HG03159 (cell line): ENCODE measurements at regions not wholly inside any gene's neighbourhood (a gene's known extent, or its start where the extent isn't known, plus 50 kb on each side); places are given as distances from the start of the nearest gene placed in this dataset.

ENCODE experiments used
- ATAC-seq: cut with Tn5 transposase; IDR thresholded peaks from one replicate; pipeline ENCODE4 v1.9.1; 2021; ENCODE audit warnings: mild to moderate bottlenecking, moderate library complexity; ENCODE audit not compliant: unreplicated experiment

DNA sequence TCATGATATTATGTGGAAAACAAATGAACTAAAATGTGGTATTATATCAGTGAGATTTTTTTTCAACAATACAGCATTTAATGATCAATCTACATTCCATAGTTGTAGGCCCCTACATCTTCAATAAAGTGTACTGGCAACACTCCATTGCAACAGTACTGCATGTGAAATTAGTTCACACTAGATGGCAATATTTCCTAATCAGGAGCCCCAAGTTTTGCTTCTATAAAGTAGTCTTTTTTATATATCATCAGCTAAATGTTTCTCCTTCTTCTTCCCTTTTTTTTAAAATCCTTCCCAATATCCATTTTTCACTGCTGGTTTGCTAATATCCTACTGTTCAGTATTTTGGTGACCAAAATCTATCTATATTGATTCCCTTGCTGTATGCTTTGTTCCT, 528.3 kb upstream of the ATXN8OS start:
- ATAC-seq = no peak

DNA sequence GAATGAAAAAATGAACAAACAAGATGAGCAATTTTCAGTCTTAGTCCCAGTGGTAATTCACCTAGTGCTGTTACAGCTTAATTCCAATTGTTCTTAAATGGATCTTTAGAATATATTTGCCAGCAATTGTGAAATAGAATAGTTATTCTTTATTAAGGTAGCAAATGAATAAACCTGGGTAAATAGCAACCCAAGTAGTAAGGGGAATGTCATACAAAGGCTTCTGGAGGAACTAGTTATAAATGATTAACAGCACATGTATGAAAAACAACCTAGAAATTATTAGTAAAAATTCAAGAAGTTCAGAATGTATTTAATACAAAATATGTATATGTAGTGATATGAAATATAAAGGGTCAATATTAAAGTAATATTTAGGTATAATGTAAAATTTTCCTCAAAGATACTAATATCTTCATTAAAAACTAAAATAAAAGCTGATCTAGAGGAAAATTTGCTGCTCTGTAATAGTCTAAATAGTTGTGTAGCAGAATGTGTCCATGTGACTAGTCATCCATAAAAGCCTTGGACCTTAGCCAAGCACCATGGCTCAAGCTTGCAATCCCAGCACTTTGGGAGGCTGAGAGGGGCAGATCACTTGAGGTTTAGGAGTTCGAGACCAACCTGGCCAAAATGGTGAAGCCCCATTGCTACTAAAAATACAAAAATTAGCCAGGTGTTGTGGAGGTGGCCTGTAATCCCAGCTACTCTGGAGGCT, 535.9 kb upstream of the ATXN8OS start:
- no peak for ATAC-seq

DNA sequence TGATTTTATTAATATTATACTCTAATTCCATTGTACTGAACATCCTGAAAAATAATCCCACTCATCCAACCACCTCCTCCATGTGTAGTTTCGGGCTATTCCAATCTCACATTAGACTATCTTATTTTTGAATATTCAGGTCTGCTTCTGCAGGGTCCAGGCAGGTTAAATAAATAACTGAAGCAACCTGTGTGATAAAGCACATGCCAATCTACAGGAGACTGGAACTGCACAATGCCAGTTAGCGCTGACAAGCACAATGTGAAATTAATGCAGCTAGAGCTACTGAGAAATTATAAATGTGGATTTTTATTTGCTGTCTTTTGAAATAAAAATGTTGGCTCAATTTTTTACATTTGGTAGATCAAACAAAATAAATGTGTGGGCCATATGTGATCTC, 540.1 kb upstream of the ATXN8OS start:
- no peak for ATAC-seq

DNA sequence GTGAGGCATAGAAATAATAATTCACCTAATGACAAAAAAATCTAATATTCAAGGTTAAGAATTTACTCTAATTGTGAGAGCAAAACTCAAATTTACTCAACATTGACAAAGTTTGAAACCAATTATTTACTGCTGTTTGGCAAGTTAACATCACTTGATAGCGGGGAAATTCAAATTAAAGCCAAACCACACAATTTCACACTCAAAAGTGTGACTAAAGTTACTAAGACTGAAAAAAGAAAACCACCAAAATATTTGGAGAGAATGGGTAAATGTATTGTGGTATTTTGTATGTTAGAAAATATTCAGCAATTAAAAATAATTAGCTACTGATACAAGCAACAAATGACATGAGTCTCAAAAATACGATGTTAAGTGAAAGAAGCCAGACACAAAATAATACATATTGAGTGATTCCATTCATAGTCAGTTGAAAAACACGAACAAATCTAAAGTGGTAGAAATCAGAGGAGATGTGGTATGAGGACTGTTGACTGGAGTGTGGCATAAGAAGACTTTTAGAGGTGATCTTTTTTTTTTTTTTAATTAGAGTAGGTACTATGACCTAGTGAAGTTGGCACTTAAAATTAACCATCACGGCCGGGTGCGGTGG, 541.4 kb upstream of the ATXN8OS start:
- no peak for ATAC-seq

DNA sequence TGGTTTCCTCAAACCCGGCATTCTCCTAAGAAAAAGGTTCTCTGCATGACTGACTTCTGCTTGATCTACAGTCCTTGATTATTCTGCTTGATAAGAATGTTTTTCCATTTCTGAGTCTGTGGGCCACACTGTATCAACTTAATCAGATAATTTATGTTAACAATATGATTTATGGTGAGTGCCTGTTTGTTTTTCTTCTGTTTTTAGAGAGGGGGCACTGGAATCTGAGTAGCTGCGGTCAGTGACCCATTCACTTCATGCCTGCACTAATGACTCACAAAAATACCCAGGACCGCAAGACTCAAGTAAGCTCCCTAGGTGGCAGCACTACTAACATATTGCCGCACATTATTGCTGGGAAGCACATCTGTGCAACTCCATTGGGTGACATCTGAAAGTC, 542.3 kb upstream of the ATXN8OS start:
- ATAC-seq = peak; percentile 98

DNA sequence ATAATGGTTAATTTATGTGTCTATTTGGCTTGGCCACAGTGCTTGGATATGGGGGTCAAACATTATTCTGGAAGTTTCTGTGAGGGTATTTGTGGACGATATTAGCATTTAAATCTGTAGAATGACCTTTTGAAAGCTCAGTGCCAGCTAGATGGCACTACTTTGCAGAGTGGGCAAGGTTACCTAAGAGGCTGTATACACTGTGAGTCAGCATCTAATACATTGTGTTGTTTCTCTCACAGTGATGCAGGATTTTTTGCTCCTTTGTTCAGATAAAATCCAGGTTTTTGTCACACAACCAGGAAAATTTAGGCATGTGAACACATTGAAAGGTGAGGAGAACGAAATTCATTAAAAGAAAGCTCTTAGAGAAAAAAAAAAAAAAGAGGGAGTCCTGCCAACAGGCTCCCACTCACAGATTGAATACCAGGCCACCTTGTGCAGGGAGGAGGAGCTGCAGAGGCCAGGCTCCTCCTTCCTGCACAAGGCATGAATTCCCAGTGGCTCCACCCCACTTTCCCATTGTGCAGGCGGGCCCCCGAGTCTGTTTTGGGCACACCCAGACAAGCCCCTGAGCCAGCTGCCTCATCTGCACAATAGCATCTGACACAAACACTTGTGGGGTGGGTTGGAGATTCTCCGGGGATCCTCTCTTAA, 551.0 kb upstream of the ATXN8OS start:
- ATAC-seq = no peak

DNA sequence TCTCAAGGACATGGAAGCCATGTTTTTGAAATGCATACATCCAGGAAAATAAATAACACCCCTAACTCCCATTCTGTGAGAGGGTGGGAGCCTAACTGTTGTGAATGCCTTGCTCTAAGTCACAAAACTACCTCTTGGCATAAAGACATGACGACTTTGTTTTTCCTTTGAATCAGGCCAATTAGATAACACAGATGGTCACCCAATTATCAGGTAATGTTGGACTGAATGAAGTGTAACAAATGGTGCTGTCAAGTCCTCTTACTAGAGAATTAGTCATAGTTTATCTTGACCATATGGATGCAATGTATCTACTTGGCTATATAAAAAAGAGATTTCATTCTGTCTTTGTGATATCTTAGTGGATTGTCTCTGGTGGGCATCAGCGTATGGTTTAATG, 553.6 kb upstream of the ATXN8OS start:
- no peak for ATAC-seq

DNA sequence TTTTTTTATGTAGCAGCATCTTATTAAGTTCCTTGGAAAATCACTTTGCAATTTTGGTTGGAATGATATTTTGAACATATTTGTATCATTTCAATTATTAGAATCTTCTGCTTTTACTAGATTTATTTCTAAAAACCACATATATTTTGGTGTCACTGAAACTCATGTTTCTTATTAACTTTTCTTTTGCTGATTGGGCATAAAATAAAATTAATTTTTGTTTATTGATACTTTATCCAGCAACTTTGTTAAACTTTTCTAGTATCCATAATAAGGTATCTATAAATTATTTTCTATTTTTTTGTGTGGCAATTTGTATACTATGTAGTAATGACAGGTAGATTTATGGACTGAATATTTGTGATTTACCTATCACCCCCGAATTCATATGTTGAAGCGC, 556.4 kb upstream of the ATXN8OS start:
- ATAC-seq = no peak

DNA sequence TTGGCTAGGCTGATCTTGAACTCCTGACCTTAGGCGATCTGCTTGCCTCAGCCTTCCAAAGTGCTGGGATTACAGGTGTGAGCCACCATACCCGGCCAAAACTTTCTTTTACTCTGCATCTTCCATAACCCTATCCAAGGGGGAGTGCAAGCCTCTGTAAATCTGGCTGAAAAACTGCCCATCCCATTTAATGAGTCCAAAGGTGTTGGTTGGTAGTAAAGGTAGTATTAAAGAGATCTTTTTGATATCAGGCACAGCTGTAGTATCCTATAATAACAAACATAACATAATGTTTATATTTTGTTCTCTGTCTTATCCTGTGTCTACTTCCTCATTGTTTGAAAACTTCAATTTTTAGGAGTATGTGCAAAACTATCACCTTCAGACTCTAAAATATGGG, 559.8 kb upstream of the ATXN8OS start:
- no peak for ATAC-seq

DNA sequence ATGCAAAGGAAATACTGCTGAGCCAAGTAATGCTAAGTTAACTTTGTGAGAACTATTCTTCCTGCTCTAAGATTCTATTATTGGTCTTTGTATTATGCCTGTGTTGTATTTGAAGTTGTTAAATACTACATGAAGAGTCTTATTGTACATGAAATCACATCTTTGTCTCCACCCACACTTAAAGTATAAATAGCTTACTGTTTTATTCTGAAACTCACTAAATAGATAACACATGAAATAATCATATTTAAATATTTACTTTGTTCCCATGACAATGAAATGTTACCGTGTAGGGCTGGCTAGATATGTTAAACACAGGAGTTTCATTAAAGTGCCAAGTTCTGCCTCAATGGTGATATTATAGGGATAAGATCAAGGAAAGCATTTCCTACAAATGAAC, 562.1 kb upstream of the ATXN8OS start:
- ATAC-seq = no peak

DNA sequence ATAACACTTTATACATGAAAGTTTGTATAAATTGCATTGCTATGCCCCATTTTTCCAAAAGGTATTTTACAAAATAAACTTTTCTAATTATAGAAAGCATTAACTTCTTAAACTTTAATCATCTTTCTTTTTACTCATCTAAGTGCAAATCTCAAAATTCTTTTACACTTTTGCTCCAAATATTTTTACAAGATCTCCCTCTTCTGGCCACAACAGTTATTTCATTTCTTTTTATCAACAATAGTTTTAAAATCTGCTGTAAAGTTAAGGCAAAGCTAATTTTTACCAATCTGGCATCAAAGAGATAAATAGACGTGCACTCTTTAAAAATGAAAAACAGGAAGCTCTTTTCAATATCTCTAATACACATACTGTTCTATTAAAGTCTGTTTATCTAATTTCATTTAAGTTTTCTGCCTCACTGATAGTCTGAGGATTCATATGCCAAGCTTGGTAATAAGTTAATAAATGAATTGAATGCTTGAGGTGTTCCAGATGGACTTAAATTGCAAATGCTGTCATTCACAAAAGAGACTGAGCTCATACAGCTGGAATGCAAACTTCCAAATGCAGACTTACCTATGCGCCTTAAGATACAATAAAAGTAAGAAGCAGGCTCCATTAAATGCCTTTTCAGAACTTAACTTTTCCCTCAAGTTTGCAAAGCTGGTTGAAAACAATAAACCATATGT, 583.0 kb upstream of the ATXN8OS start:
- no peak for ATAC-seq

DNA sequence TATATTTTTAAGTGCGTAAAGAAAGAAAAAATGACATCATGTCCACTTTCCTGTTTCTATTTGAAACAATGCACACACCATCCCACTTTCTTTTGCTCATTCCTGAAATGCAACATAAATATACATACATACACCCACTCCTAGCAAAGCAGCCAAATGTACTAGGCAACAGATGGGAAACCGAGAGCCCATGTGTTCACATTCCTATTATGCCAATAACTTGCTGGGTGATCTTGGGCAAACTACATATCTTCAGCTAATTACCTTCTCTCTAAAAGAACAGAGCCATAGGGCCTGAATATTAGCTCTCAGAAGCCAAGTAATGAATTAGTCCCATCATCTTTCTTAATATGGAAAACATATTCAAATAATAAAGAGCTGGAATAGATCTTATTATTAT, 610.6 kb upstream of the ATXN8OS start:
- ATAC-seq = no peak

DNA sequence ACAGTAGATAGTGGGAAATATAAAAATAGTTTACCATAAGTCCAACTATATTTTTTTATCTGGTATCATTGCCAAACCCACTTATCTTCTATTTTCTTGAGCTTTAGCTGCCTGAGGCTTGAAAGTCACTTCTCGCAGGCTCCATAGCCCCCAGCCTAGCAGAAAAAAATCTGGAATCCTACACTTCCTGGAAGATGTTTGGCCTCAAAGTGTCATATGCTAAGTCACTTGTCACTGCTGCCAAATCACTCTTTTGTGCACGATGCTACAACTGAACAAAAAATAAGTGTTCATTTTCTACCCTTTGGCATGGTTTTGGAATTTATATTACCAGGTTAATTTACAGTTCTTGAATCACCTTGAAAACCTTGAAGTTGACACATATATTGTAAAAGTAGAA, 612.5 kb upstream of the ATXN8OS start:
- no peak for ATAC-seq

DNA sequence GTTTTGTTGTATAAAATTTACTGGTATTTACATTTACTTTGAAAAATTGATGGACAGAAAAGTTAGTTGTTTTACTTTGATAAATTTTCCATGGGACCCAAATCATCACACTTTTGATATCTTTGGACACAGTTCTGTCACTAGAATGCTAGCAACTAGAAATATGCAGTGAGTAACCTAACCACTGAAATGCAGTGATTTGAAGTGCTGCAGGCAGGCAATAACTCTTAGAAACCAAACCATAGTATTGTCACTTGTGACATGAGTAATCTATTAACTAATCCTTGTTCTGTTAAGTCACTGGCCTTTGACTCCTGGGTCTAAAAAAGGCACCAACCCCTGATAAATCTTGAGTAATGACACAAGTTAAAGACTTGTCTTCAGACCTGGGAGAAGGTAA, 620.0 kb upstream of the ATXN8OS start:
- ATAC-seq = no peak

DNA sequence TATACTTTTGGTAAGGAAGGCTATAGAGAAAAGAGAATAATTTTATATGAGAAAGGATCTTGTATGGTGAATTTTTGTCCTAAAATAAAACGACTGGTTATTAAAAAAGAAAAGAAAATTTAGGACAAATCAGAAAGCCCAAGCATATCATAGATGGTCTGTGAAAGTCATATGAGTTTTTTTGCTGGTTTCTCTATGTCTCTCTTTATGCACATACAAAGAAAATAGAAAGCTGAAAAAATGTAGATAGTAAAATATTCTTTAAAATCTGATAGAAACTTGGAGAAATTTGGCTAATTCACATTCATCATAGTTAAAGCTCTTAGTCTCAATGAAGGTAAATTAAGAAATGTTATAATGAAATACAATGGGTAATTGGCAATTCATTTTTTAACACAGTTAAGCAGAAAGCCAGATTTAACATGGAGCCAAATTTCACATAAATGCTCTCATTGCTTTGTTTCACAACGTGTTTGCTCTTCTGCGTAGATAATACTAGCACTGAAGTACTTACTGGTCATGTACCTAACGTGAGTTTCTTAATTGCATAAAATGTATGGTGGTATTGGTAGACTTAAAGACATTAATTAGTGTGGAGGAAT, 621.5 kb upstream of the ATXN8OS start:
- no peak for ATAC-seq

DNA sequence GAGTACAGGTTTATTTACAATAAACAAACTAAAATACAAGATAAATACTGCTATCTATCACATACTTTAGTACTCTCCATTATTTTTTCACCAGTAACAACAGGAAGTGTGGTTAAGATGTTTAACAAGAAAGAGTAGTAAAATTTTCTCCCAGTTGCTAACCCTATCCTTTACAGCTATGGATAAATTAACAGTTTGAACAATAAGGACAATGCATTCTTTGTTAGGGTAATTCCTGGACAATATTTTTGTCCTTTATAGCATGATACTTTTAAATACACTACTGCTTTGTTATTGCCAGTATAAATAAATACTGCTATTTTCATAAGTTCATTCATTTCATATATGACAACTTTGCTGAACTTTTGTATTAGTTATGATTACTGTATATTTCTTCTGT, 630.2 kb upstream of the ATXN8OS start:
- no peak for ATAC-seq

DNA sequence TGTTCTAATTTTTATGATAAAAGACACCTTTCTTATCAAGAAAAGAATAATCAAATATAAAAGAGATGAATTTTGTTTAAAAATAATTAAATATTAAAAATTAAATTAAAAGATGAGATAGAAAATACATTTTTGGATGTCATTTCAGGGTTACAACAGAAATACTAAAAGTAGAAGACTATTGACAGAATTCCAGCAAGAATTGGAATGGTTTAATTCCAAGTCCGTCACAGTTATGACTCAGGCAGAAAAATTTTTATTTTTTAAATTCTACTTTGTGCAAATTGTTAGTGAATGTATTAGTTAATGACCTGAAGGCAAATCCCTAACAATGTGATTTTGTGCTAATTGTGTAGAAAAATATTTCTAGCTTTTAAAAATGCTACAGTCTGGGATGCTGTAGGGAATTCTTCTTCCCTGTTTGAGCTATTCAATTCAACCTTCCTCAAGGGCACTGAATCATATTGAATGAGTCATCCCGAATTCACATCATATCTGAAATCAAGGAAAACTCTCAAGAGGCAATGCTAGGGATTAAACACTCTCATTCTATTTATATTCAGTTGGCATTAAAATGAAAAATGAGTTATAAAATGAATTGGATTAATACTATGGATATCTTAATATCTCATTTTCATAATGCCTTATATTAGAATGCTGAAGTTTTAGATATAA, 633.5 kb upstream of the ATXN8OS start:
- no peak for ATAC-seq

DNA sequence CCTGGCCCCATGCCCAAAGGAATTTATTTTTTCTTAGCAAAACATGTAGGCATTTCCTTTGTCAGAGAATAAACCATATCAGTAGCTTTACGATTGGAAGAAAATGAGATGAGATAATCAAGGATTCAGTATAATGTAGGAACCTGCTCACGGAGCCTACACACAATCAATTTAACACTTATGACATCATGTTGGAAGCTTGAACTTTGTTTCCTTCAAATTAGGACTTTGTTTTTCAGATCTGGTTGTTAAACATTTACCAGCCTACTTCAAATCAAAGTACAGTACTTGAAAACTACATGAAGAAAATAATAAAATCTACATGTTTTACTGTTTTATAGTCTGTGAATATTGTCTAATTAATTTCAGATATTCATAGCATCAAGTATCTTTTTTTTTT, 639.0 kb upstream of the ATXN8OS start:
- no peak for ATAC-seq

DNA sequence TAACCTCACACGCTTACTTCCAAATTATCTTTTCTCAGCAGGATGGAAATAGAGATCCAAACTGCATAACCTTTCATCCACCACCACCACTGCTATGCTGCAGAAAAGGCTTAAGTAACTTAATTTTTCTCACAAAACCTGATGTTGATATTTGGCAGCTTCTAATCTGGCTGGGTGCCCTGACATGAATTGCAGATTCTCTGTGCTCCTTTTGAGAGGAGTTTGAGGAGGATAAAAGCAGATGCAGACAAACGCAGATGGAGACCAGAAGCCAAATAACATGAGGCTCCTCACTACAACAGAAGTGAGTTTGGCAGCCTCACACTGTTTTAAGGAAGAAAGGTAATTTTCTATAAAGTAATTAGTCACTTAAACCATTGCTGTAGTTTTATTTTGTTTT, 646.2 kb upstream of the ATXN8OS start:
- ATAC-seq = no peak

DNA sequence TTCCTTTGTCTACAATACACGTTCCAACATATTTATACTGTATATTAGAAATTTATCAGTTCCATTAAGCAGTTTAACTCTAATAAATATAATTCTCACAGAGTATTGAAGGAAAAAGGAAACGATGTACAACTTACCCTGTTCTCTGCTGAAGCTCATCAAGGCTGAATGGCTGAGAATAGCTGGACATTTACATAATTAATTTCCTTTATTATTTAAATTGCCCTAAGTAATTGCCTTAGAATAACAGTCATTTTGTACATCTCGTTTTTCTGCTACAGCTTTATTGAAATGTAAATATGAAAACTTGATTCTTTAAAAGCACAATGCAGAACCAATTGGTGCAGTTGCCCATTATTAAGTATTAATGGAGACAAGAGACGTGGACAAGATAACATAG, 648.3 kb upstream of the ATXN8OS start:
- ATAC-seq = no peak

DNA sequence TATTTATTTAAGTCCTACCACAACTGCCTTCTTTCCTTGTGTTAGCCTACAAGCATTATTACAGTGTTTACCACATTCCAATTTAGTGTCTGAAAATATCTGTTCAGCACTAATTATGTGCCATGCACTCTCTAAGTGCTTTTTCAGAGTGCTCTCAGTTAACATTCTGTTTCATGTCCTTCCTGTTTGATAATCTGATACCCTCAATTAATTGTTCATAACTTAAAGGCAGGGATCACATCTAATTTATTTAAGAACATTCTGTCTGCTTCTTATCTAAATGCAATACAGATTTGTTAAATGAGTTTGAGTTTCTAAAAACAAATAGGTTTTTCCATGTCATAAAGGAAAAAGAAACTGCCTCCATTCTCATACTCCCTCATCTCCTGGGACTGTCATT, 649.6 kb upstream of the ATXN8OS start:
- no peak for ATAC-seq
